ENCODE measurements at regions not wholly inside any gene's neighbourhood (a gene's known extent, or its start where the extent isn't known, plus 50 kb on each side); places are given as distances from the start of the nearest gene placed in this dataset.

- Histone ChIP-seq H3K27ac (ENCODE audit: low read length) (no peak overlapping the region), H3K4me1 (ENCODE audit: control insufficient read depth in 1 of 2, insufficient read depth in 2 of 2, low read length in 2 of 2) (no peaks in the 10 kb centered on the region), H3K4me3 (ENCODE audit: low read depth in 1 of 2, low read length in 2 of 2) (no peak overlapping the region), H3K36me3 (ENCODE audit: control insufficient read depth in 1 of 2, insufficient read depth in 2 of 2, low read length in 2 of 2) (no peaks in the 10 kb centered on the region), H3K9me3 (ENCODE audit: control insufficient read depth in 1 of 2, low read length in 2 of 2) (no peaks in the 10 kb centered on the region), H3K27me3 (ENCODE audit: low read depth, low read length) (no peaks in the 10 kb centered on the region)
These were observed 364.6 kb upstream of the SULF2 start for GRCh38 chr20:48149902-48150301.

- no peaks in the 10 kb centered on the region for H3K4me1 ChIP-seq (ENCODE audit: control insufficient read depth in 1 of 2, insufficient read depth in 2 of 2, low read length in 2 of 2)
These were observed 363.8 kb upstream of the SULF2 start for GRCh38 chr20:48148916-48149672.

GRCh38 chr20:48148020-48148419 is 362.7 kb upstream of the SULF2 start:
- H3K27me3 ChIP-seq (ENCODE audit: low read depth, low read length): no peaks in the 10 kb centered on the region
- H3K36me3 ChIP-seq (ENCODE audit: control insufficient read depth in 1 of 2, insufficient read depth in 2 of 2, low read length in 2 of 2): no peaks in the 10 kb centered on the region
- H3K27ac ChIP-seq (ENCODE audit: low read length): no peak overlapping the region

More at GRCh38 chr20:48148916-48149672, 363.8 kb upstream of the SULF2 start:
- Histone ChIP-seq H3K27ac (ENCODE audit: low read length) (no peak overlapping the region), H3K36me3 (ENCODE audit: control insufficient read depth in 1 of 2, insufficient read depth in 2 of 2, low read length in 2 of 2) (no peaks in the 10 kb centered on the region), H3K9me3 (ENCODE audit: control insufficient read depth in 1 of 2, low read length in 2 of 2) (no peaks in the 10 kb centered on the region), H3K27me3 (ENCODE audit: low read depth, low read length) (no peaks in the 10 kb centered on the region), H3K4me3 (ENCODE audit: low read depth in 1 of 2, low read length in 2 of 2) (no peak overlapping the region)

GRCh38 chr20:48147311-48147710 is 362.0 kb upstream of the SULF2 start:
- H3K9me3 ChIP-seq (ENCODE audit: control insufficient read depth in 1 of 2, low read length in 2 of 2): no peaks in the 10 kb centered on the region
- H3K4me1 ChIP-seq (ENCODE audit: control insufficient read depth in 1 of 2, insufficient read depth in 2 of 2, low read length in 2 of 2): no peaks in the 10 kb centered on the region
- no peak overlapping the region for H3K4me3 ChIP-seq (ENCODE audit: low read depth in 1 of 2, low read length in 2 of 2)
- H3K27ac ChIP-seq (ENCODE audit: low read length): no peak overlapping the region
- no peaks in the 10 kb centered on the region for H3K36me3 ChIP-seq (ENCODE audit: control insufficient read depth in 1 of 2, insufficient read depth in 2 of 2, low read length in 2 of 2)
- no peaks in the 10 kb centered on the region for H3K27me3 ChIP-seq (ENCODE audit: low read depth, low read length)

More at GRCh38 chr20:48148020-48148419, 362.7 kb upstream of the SULF2 start:
- Histone ChIP-seq H3K9me3 (ENCODE audit: control insufficient read depth in 1 of 2, low read length in 2 of 2) (no peaks in the 10 kb centered on the region), H3K4me3 (ENCODE audit: low read depth in 1 of 2, low read length in 2 of 2) (no peak overlapping the region), H3K4me1 (ENCODE audit: control insufficient read depth in 1 of 2, insufficient read depth in 2 of 2, low read length in 2 of 2) (no peaks in the 10 kb centered on the region)

GRCh38 chr20:48146877-48147276 is 361.6 kb upstream of the SULF2 start:
- H3K36me3 ChIP-seq (ENCODE audit: control insufficient read depth in 1 of 2, insufficient read depth in 2 of 2, low read length in 2 of 2): no peaks in the 10 kb centered on the region
- H3K27ac ChIP-seq (ENCODE audit: low read length): no peak overlapping the region
- H3K4me3 ChIP-seq (ENCODE audit: low read depth in 1 of 2, low read length in 2 of 2): no peak overlapping the region
- H3K9me3 ChIP-seq (ENCODE audit: control insufficient read depth in 1 of 2, low read length in 2 of 2): no peaks in the 10 kb centered on the region
- H3K4me1 ChIP-seq (ENCODE audit: control insufficient read depth in 1 of 2, insufficient read depth in 2 of 2, low read length in 2 of 2): no peaks in the 10 kb centered on the region
- no peaks in the 10 kb centered on the region for H3K27me3 ChIP-seq (ENCODE audit: low read depth, low read length)

GRCh38 chr20:48146308-48146707 is 361.0 kb upstream of the SULF2 start:
- Histone ChIP-seq H3K4me1 (ENCODE audit: control insufficient read depth in 1 of 2, insufficient read depth in 2 of 2, low read length in 2 of 2) (no peaks in the 10 kb centered on the region), H3K27me3 (ENCODE audit: low read depth, low read length) (no peaks in the 10 kb centered on the region), H3K27ac (ENCODE audit: low read length) (no peak overlapping the region), H3K4me3 (ENCODE audit: low read depth in 1 of 2, low read length in 2 of 2) (no peak overlapping the region), H3K36me3 (ENCODE audit: control insufficient read depth in 1 of 2, insufficient read depth in 2 of 2, low read length in 2 of 2) (no peaks in the 10 kb centered on the region), H3K9me3 (ENCODE audit: control insufficient read depth in 1 of 2, low read length in 2 of 2) (peaks cover 0 to 3% of the 10 kb centered on the region in 2 donors)

GRCh38 chr20:48143435-48144081 is 358.3 kb upstream of the SULF2 start:
- Histone ChIP-seq H3K4me1 (ENCODE audit: control insufficient read depth in 1 of 2, insufficient read depth in 2 of 2, low read length in 2 of 2) (no peaks in the 10 kb centered on the region), H3K4me3 (ENCODE audit: low read depth in 1 of 2, low read length in 2 of 2) (no peak overlapping the region), H3K27ac (ENCODE audit: low read length) (no peak overlapping the region), H3K9me3 (ENCODE audit: control insufficient read depth in 1 of 2, low read length in 2 of 2) (peaks cover 3% of the 10 kb centered on the region in 2 donors), H3K27me3 (ENCODE audit: low read depth, low read length) (no peaks in the 10 kb centered on the region), H3K36me3 (ENCODE audit: control insufficient read depth in 1 of 2, insufficient read depth in 2 of 2, low read length in 2 of 2) (no peaks in the 10 kb centered on the region)

GRCh38 chr20:48142516-48142773 is 357.2 kb upstream of the SULF2 start:
- Histone ChIP-seq H3K27ac (ENCODE audit: low read length) (no peak overlapping the region), H3K9me3 (ENCODE audit: control insufficient read depth in 1 of 2, low read length in 2 of 2) (peaks cover 3% of the 10 kb centered on the region in 2 donors), H3K4me3 (ENCODE audit: low read depth in 1 of 2, low read length in 2 of 2) (no peak overlapping the region), H3K27me3 (ENCODE audit: low read depth, low read length) (no peaks in the 10 kb centered on the region), H3K36me3 (ENCODE audit: control insufficient read depth in 1 of 2, insufficient read depth in 2 of 2, low read length in 2 of 2) (no peaks in the 10 kb centered on the region), H3K4me1 (ENCODE audit: control insufficient read depth in 1 of 2, insufficient read depth in 2 of 2, low read length in 2 of 2) (no peaks in the 10 kb centered on the region)

GRCh38 chr20:48141660-48142515 is 356.6 kb upstream of the SULF2 start:
- H3K4me3 ChIP-seq (ENCODE audit: low read depth in 1 of 2, low read length in 2 of 2): no peak overlapping the region
- H3K9me3 ChIP-seq (ENCODE audit: control insufficient read depth in 1 of 2, low read length in 2 of 2): peaks cover 3% of the 10 kb centered on the region in 2 donors
- no peaks in the 10 kb centered on the region for H3K36me3 ChIP-seq (ENCODE audit: control insufficient read depth in 1 of 2, insufficient read depth in 2 of 2, low read length in 2 of 2)
- no peaks in the 10 kb centered on the region for H3K27me3 ChIP-seq (ENCODE audit: low read depth, low read length)
- H3K4me1 ChIP-seq (ENCODE audit: control insufficient read depth in 1 of 2, insufficient read depth in 2 of 2, low read length in 2 of 2): no peaks in the 10 kb centered on the region
- no peak overlapping the region for H3K27ac ChIP-seq (ENCODE audit: low read length)

GRCh38 chr20:48139262-48140041 is 354.2 kb upstream of the SULF2 start:
- Histone ChIP-seq H3K36me3 (ENCODE audit: control insufficient read depth in 1 of 2, insufficient read depth in 2 of 2, low read length in 2 of 2) (no peaks in the 10 kb centered on the region), H3K4me3 (ENCODE audit: low read depth in 1 of 2, low read length in 2 of 2) (no peak overlapping the region), H3K27ac (ENCODE audit: low read length) (no peak overlapping the region), H3K4me1 (ENCODE audit: control insufficient read depth in 1 of 2, insufficient read depth in 2 of 2, low read length in 2 of 2) (no peaks in the 10 kb centered on the region), H3K9me3 (ENCODE audit: control insufficient read depth in 1 of 2, low read length in 2 of 2) (peaks cover 3% of the 10 kb centered on the region in 2 donors), H3K27me3 (ENCODE audit: low read depth, low read length) (no peaks in the 10 kb centered on the region)

GRCh38 chr20:48132834-48133233 is 347.6 kb upstream of the SULF2 start:
- Histone ChIP-seq H3K9me3 (ENCODE audit: control insufficient read depth in 1 of 2, low read length in 2 of 2) (peaks cover 0 to 6% of the 10 kb centered on the region in 2 donors), H3K36me3 (ENCODE audit: control insufficient read depth in 1 of 2, insufficient read depth in 2 of 2, low read length in 2 of 2) (no peaks in the 10 kb centered on the region), H3K4me1 (ENCODE audit: control insufficient read depth in 1 of 2, insufficient read depth in 2 of 2, low read length in 2 of 2) (peaks cover 0 to 13% of the 10 kb centered on the region in 2 donors), H3K27me3 (ENCODE audit: low read depth, low read length) (no peaks in the 10 kb centered on the region), H3K27ac (ENCODE audit: low read length) (no peak overlapping the region), H3K4me3 (ENCODE audit: low read depth in 1 of 2, low read length in 2 of 2) (no peak overlapping the region)

All from muscle layer of duodenum (tissue), 2 donors.